ENCODE measurements at regions not wholly inside any gene's neighbourhood (a gene's known extent, or its start where the extent isn't known, plus 50 kb on each side); places are given as distances from the start of the nearest gene placed in this dataset.

DNA sequence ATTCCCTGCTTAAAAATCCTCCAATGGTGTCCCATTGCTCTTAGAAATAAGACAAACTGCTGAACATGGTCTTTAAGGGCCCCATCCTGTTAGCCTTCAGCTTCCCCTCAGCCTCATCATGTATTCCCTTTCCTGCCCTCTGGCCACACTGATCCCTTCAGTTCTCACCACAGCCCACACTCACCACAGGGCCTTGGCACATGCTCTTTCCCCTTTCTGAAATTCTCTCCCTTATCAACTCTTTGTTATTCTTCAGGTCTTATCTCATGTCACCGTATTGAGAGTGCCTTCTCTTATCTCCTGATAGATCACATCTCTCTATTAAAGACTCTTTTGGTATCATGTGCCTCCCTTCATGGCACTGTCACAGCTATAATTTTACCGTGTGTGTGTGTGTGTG lies 167.8 kb upstream of the MPPED2 start:
- TF ChIP-seq, protein P1, sequence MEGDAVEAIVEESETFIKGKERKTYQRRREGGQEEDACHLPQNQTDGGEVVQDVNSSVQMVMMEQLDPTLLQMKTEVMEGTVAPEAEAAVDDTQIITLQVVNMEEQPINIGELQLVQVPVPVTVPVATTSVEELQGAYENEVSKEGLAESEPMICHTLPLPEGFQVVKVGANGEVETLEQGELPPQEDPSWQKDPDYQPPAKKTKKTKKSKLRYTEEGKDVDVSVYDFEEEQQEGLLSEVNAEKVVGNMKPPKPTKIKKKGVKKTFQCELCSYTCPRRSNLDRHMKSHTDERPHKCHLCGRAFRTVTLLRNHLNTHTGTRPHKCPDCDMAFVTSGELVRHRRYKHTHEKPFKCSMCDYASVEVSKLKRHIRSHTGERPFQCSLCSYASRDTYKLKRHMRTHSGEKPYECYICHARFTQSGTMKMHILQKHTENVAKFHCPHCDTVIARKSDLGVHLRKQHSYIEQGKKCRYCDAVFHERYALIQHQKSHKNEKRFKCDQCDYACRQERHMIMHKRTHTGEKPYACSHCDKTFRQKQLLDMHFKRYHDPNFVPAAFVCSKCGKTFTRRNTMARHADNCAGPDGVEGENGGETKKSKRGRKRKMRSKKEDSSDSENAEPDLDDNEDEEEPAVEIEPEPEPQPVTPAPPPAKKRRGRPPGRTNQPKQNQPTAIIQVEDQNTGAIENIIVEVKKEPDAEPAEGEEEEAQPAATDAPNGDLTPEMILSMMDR (IDR thresholded peaks at IDR 0.05): no peak
- TF ChIP-seq EZH2phosphoT487 (IDR thresholded peaks at IDR 0.05): no peak

All from neural progenitor cell (in vitro differentiated cells).